ENCODE measurements at regions not wholly inside any gene's neighbourhood (a gene's known extent, or its start where the extent isn't known, plus 50 kb on each side); places are given as distances from the start of the nearest gene placed in this dataset.
"Not testable (repeated sequence)": the region's sequence is repeated elsewhere in the genome, so short reads cannot be mapped to it uniquely, and the experiment has no call there.

DNA sequence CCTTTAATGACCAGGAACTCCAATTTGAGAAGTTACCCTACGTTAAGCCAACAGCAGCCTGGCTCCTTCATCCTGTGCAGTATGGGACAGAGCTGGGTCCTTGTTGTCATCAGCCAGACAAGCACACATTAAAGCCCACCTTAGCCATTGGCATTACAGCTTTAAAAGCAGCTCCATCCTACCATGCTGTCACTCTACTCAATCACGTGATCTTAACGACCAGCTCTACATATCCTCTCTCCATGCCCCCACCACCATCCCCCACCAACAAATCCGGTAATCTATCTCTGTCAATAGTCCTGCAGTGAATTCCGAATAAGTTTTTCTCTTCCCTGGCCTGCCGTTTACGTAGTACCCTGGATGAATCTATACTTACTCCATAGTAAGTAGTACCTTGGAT is 82.9 kb upstream of the DGKG start:
- no peaks in the 10 kb centered on the region for H3K27me3 Mint-ChIP-seq
- Histone ChIP-seq H3K27me3 (replicated peaks in 1 of 2; ENCODE audit: control insufficient read depth in 2 of 2, extremely low read depth in 1 of 2, insufficient read depth in 2 of 2, low read length in 1 of 2) (no peaks in the 10 kb centered on the region), H3K36me3 (ENCODE audit: control insufficient read depth in 2 of 2, extremely low read depth in 1 of 2, insufficient read depth in 1 of 2, low read length in 1 of 2) (no peaks in the 10 kb centered on the region), H3K9me3 (no peaks in the 10 kb centered on the region), H3K27ac (ENCODE audit: low read length) (no peak overlapping the region), H3K4me1 (ENCODE audit: control insufficient read depth in 1 of 2, extremely low read depth in 1 of 2, insufficient read depth in 2 of 2, low read length in 2 of 2) (no peaks in the 10 kb centered on the region), H3K4me3 (ENCODE audit: control insufficient read depth in 1 of 2, extremely low read depth in 1 of 2, low read length in 1 of 2) (no peak overlapping the region)
- H3K4me1 Mint-ChIP-seq = no peaks in the 10 kb centered on the region
- no peaks in the 10 kb centered on the region for H3K9me3 Mint-ChIP-seq
- DNase-seq = no peak
- no peak for ATAC-seq (replicated peaks in 1 of 4)
- 78% methylated on average over 3 of the region's 7 CpGs for WGBS (ENCODE audit: insufficient coverage)
- CTCF ChIA-PET = no interaction called here
- H3K36me3 Mint-ChIP-seq = no peaks in the 10 kb centered on the region
- H3K27ac Mint-ChIP-seq = no peak overlapping the region
- POLR2A ChIA-PET = no interaction called here
- H3K4me3 Mint-ChIP-seq = no peak overlapping the region

DNA sequence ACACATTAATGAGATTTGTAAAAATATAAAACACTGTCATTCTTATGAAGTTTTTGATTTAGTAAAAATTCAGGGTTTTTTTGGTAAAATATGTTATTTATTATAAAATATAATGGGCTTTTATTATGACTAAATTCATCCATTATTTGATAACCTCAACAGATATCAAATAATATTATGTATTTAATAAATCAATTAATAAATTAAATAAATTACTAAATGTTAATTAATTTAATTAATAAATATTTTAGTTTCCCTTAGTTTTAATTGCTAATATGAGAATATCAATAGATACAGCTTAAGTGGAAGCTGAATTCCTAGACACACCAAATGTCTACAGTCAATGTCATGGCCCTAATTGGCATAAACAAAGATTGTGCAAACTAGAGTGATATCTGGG is 82.3 kb upstream of the DGKG start:
- ChIA-PET CTCF (no interaction called here), POLR2A (no interaction called here)
- no peaks in the 10 kb centered on the region for H3K27me3 Mint-ChIP-seq
- H3K4me1 Mint-ChIP-seq = no peaks in the 10 kb centered on the region
- no peaks in the 10 kb centered on the region for H3K9me3 Mint-ChIP-seq
- no peaks in the 10 kb centered on the region for H3K36me3 ChIP-seq (ENCODE audit: control insufficient read depth in 2 of 2, extremely low read depth in 1 of 2, insufficient read depth in 1 of 2, low read length in 1 of 2)
- no peaks in the 10 kb centered on the region for H3K36me3 Mint-ChIP-seq
- DNase-seq = no peak
- H3K27ac ChIP-seq (ENCODE audit: low read length) = no peak overlapping the region
- H3K27me3 ChIP-seq (replicated peaks in 1 of 2; ENCODE audit: control insufficient read depth in 2 of 2, extremely low read depth in 1 of 2, insufficient read depth in 2 of 2, low read length in 1 of 2) = no peaks in the 10 kb centered on the region
- ATAC-seq (replicated peaks in 1 of 4) = no peak
- no peak overlapping the region for H3K4me3 Mint-ChIP-seq
- no peaks in the 10 kb centered on the region for H3K4me1 ChIP-seq (ENCODE audit: control insufficient read depth in 1 of 2, extremely low read depth in 1 of 2, insufficient read depth in 2 of 2, low read length in 2 of 2)
- no peak overlapping the region for H3K4me3 ChIP-seq (ENCODE audit: control insufficient read depth in 1 of 2, extremely low read depth in 1 of 2, low read length in 1 of 2)
- H3K27ac Mint-ChIP-seq = no peak overlapping the region
- no peaks in the 10 kb centered on the region for H3K9me3 ChIP-seq

- H3K27ac Mint-ChIP-seq; H3K4me1 ChIP-seq (ENCODE audit: control insufficient read depth in 1 of 2, extremely low read depth in 1 of 2, insufficient read depth in 2 of 2, low read length in 2 of 2); H3K27me3 ChIP-seq (replicated peaks in 1 of 2; ENCODE audit: control insufficient read depth in 2 of 2, extremely low read depth in 1 of 2, insufficient read depth in 2 of 2, low read length in 1 of 2); H3K4me1 Mint-ChIP-seq; H3K36me3 Mint-ChIP-seq; H3K27me3 Mint-ChIP-seq; POLR2A ChIA-PET; DNase-seq; H3K4me3 Mint-ChIP-seq; H3K36me3 ChIP-seq (ENCODE audit: control insufficient read depth in 2 of 2, extremely low read depth in 1 of 2, insufficient read depth in 1 of 2, low read length in 1 of 2); H3K9me3 Mint-ChIP-seq; H3K27ac ChIP-seq (ENCODE audit: low read length); ATAC-seq (replicated peaks in 1 of 4); H3K4me3 ChIP-seq (ENCODE audit: control insufficient read depth in 1 of 2, extremely low read depth in 1 of 2, low read length in 1 of 2); H3K9me3 ChIP-seq; CTCF ChIA-PET: not testable (repeated sequence)
- 73% methylated on average over 5 of the region's 9 CpGs for WGBS (ENCODE audit: insufficient coverage)
Observed at GRCh38 chr3:186442979-186443378, 80.9 kb upstream of the DGKG start.

DNA sequence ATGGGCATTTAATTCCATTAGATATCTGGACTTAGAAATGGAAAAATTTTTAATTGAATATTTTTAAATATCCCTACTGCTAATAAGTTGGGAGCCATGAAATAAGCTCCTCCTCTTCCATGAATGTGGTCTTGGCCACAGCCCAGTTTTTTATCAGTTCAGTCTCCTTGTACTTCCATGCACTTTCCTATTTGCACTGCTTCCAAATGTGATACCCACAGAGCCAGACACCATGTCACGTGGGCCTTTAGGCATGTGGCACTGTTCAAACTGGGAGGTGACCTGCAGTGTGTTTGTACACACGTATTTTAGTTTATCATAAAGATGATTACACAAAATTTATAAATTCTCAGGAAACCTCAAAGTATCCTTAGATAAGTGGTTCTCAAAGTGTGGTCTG is 80.1 kb upstream of the DGKG start:
- H3K9me3 ChIP-seq = no peaks in the 10 kb centered on the region
- ChIA-PET CTCF (no interaction called here), POLR2A (no interaction called here)
- Mint-ChIP-seq H3K9me3 (no peaks in the 10 kb centered on the region), H3K36me3 (no peaks in the 10 kb centered on the region), H3K4me3 (no peak overlapping the region), H3K27ac (no peak overlapping the region), H3K4me1 (no peaks in the 10 kb centered on the region), H3K27me3 (no peaks in the 10 kb centered on the region)
- no peak overlapping the region for H3K4me3 ChIP-seq (ENCODE audit: control insufficient read depth in 1 of 2, extremely low read depth in 1 of 2, low read length in 1 of 2)
- WGBS (ENCODE audit: insufficient coverage) = no CpG with 5 or more reads among the region's 2 CpGs
- no peaks in the 10 kb centered on the region for H3K4me1 ChIP-seq (ENCODE audit: control insufficient read depth in 1 of 2, extremely low read depth in 1 of 2, insufficient read depth in 2 of 2, low read length in 2 of 2)
- no peaks in the 10 kb centered on the region for H3K36me3 ChIP-seq (ENCODE audit: control insufficient read depth in 2 of 2, extremely low read depth in 1 of 2, insufficient read depth in 1 of 2, low read length in 1 of 2)
- no peaks in the 10 kb centered on the region for H3K27me3 ChIP-seq (replicated peaks in 1 of 2; ENCODE audit: control insufficient read depth in 2 of 2, extremely low read depth in 1 of 2, insufficient read depth in 2 of 2, low read length in 1 of 2)
- no peak for DNase-seq
- no peak overlapping the region for H3K27ac ChIP-seq (ENCODE audit: low read length)
- no peak for ATAC-seq (replicated peaks in 1 of 4)

DNA sequence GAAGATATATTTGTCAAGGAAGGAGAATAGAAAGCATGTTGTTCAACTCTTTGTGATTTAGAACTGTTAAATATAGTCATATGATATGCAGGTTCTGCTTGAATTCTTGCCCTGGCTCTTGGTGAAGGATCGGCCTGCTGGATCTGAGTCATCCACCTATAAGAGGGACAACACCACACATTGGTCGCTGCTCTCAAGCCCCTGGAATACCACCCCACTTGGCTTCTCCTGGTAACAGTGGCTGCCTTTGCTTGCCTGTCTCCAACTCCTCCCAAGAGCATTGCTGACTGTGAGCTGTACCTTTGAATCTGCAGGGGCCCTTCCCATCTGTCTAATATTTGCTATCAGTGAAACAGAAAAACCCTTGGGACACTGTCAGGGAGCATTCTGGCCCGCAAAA is 78.9 kb upstream of the DGKG start:
- POLR2A ChIA-PET = no interaction called here
- Histone ChIP-seq H3K36me3 (ENCODE audit: control insufficient read depth in 2 of 2, extremely low read depth in 1 of 2, insufficient read depth in 1 of 2, low read length in 1 of 2) (no peaks in the 10 kb centered on the region), H3K9me3 (no peaks in the 10 kb centered on the region), H3K4me1 (ENCODE audit: control insufficient read depth in 1 of 2, extremely low read depth in 1 of 2, insufficient read depth in 2 of 2, low read length in 2 of 2) (no peaks in the 10 kb centered on the region), H3K4me3 (ENCODE audit: control insufficient read depth in 1 of 2, extremely low read depth in 1 of 2, low read length in 1 of 2) (no peak overlapping the region), H3K27ac (ENCODE audit: low read length) (no peak overlapping the region), H3K27me3 (replicated peaks in 1 of 2; ENCODE audit: control insufficient read depth in 2 of 2, extremely low read depth in 1 of 2, insufficient read depth in 2 of 2, low read length in 1 of 2) (no peaks in the 10 kb centered on the region)
- Mint-ChIP-seq H3K9me3 (no peaks in the 10 kb centered on the region), H3K27me3 (no peaks in the 10 kb centered on the region), H3K4me3 (no peak overlapping the region), H3K4me1 (no peaks in the 10 kb centered on the region), H3K36me3 (no peaks in the 10 kb centered on the region), H3K27ac (no peak overlapping the region)
- ATAC-seq (replicated peaks in 1 of 4) = no peak
- WGBS (ENCODE audit: insufficient coverage) = 89% methylated on average over 3 of the region's 3 CpGs
- no peak for DNase-seq
- CTCF ChIA-PET = no interaction called here

GRCh38 chr3:186439725-186440124 is 77.7 kb upstream of the DGKG start:
- Mint-ChIP-seq H3K27ac (no peak overlapping the region), H3K9me3 (no peaks in the 10 kb centered on the region), H3K4me3 (no peak overlapping the region), H3K36me3 (no peaks in the 10 kb centered on the region), H3K4me1 (no peaks in the 10 kb centered on the region), H3K27me3 (no peaks in the 10 kb centered on the region)
- H3K27me3 ChIP-seq (replicated peaks in 1 of 2; ENCODE audit: control insufficient read depth in 2 of 2, extremely low read depth in 1 of 2, insufficient read depth in 2 of 2, low read length in 1 of 2) = no peaks in the 10 kb centered on the region
- WGBS (ENCODE audit: insufficient coverage) = 100% methylated on average over 2 of the region's 6 CpGs
- H3K9me3 ChIP-seq = no peaks in the 10 kb centered on the region
- no peaks in the 10 kb centered on the region for H3K4me1 ChIP-seq (ENCODE audit: control insufficient read depth in 1 of 2, extremely low read depth in 1 of 2, insufficient read depth in 2 of 2, low read length in 2 of 2)
- DNase-seq (no peak), ATAC-seq (replicated peaks in 1 of 4) (no peak)
- no peaks in the 10 kb centered on the region for H3K36me3 ChIP-seq (ENCODE audit: control insufficient read depth in 2 of 2, extremely low read depth in 1 of 2, insufficient read depth in 1 of 2, low read length in 1 of 2)
- POLR2A ChIA-PET = no interaction called here
- CTCF ChIA-PET = no interaction called here
- H3K4me3 ChIP-seq (ENCODE audit: control insufficient read depth in 1 of 2, extremely low read depth in 1 of 2, low read length in 1 of 2) = no peak overlapping the region
- no peak overlapping the region for H3K27ac ChIP-seq (ENCODE audit: low read length)

- H3K27me3 Mint-ChIP-seq; H3K27ac ChIP-seq (ENCODE audit: low read length); CTCF ChIA-PET; H3K27ac Mint-ChIP-seq; POLR2A ChIA-PET; H3K4me3 Mint-ChIP-seq; H3K36me3 Mint-ChIP-seq; H3K4me3 ChIP-seq (ENCODE audit: control insufficient read depth in 1 of 2, extremely low read depth in 1 of 2, low read length in 1 of 2); H3K4me1 ChIP-seq (ENCODE audit: control insufficient read depth in 1 of 2, extremely low read depth in 1 of 2, insufficient read depth in 2 of 2, low read length in 2 of 2); H3K9me3 Mint-ChIP-seq; H3K4me1 Mint-ChIP-seq; H3K9me3 ChIP-seq; ATAC-seq (replicated peaks in 1 of 4); H3K36me3 ChIP-seq (ENCODE audit: control insufficient read depth in 2 of 2, extremely low read depth in 1 of 2, insufficient read depth in 1 of 2, low read length in 1 of 2); H3K27me3 ChIP-seq (replicated peaks in 1 of 2; ENCODE audit: control insufficient read depth in 2 of 2, extremely low read depth in 1 of 2, insufficient read depth in 2 of 2, low read length in 1 of 2); DNase-seq: not testable (repeated sequence)
- 94% methylated on average over 22 of the region's 30 CpGs for WGBS (ENCODE audit: insufficient coverage)
Observed at GRCh38 chr3:186435332-186435731, 73.3 kb upstream of the DGKG start.
